CD14-positive monocyte (primary cell): ENCODE measurements at regions not wholly inside any gene's neighbourhood (a gene's known extent, or its start where the extent isn't known, plus 50 kb on each side); places are given as distances from the start of the nearest gene placed in this dataset.

ENCODE experiments used
- DNase-seq, 3 donors: peaks; one replicate each; pipeline ENCODE4 v3.0.0-alpha.2; 2011 to 2022
- H2AFZ ChIP-seq: 2 replicates; pipeline ENCODE4 v1.6.0; 2012; ENCODE audit warnings: mild to moderate bottlenecking, low read depth, low read length, inconsistent platforms; ENCODE audit not compliant: insufficient read depth, poor library complexity, severe bottlenecking
- H3K27ac ChIP-seq, 2 donors: 1 replicate in 1 of 2; 2 replicates in 1 of 2; pipeline ENCODE4 v1.5.1; 2012 to 2013; ENCODE audit warnings: low read length in 2 of 2, control low read depth in 1 of 2, inconsistent platforms in 1 of 2, low read depth in 1 of 2, mild to moderate bottlenecking in 1 of 2
- H3K27me3 ChIP-seq, 2 donors: one replicate each; pipeline versions ENCODE4 v1.6.0 to v1.6.1; 2011 to 2013; ENCODE audit warnings: low read length in 2 of 2; ENCODE audit not compliant: control insufficient read depth in 2 of 2, insufficient read depth in 2 of 2
- H3K36me3 ChIP-seq, 2 donors: replicated peaks in 1 of 2; 1 replicate in 1 of 2; 2 replicates in 1 of 2; pipeline versions ENCODE4 v1.5.1 to v1.6.1; 2012 to 2013; ENCODE audit warnings: low read length in 2 of 2, control low read depth in 1 of 2, inconsistent platforms in 1 of 2, mild to moderate bottlenecking in 1 of 2; ENCODE audit not compliant: insufficient read depth in 2 of 2, control insufficient read depth in 1 of 2
- H3K4me1 ChIP-seq, 2 donors: 1 replicate in 1 of 2; 2 replicates in 1 of 2; pipeline versions ENCODE4 v1.5.1 to v1.6.1; 2012 to 2013; ENCODE audit warnings: low read length in 2 of 2, control low read depth in 1 of 2, inconsistent platforms in 1 of 2, mild to moderate bottlenecking in 1 of 2, moderate library complexity in 1 of 2; ENCODE audit not compliant: insufficient read depth in 2 of 2, control insufficient read depth in 1 of 2
- H3K4me2 ChIP-seq: replicated peaks from 2 replicates; pipeline ENCODE3; 2012; ENCODE audit warnings: low read length, moderate library complexity, mild to moderate bottlenecking; ENCODE audit not compliant: poor library complexity, severe bottlenecking; ENCODE audit errors: extremely low read depth
- H3K4me3 ChIP-seq, 3 experiments: fragments of 200-600 bp in 1 of 3; sonication (generic) in 1 of 3; replicated peaks in 1 of 3; 1 replicate in 2 of 3; 2 replicates in 1 of 3; pipeline ENCODE4 v1.5.1; 2011 to 2013; ENCODE audit warnings: low read length in 3 of 3, mild to moderate bottlenecking in 3 of 3, control low read depth in 2 of 3, low read depth in 2 of 3, inconsistent platforms in 1 of 3, moderate library complexity in 1 of 3
- H3K79me2 ChIP-seq: 2 replicates; pipeline ENCODE4 v1.6.0; 2012; ENCODE audit warnings: mild to moderate bottlenecking, control low read depth, inconsistent platforms, low read length, moderate library complexity; ENCODE audit not compliant: insufficient read depth
- H3K9ac ChIP-seq: 2 replicates; pipeline ENCODE4 v1.6.0; 2017; ENCODE audit warnings: low read length, mild to moderate bottlenecking; ENCODE audit not compliant: insufficient read depth, poor library complexity, severe bottlenecking
- H3K9me3 ChIP-seq, 2 donors: replicated peaks in 1 of 2; 1 replicate in 1 of 2; 2 replicates in 1 of 2; pipeline versions ENCODE4 v1.5.1 to v1.6.1; 2012 to 2013; ENCODE audit warnings: low read length in 2 of 2, control low read depth in 1 of 2; ENCODE audit not compliant: control insufficient read depth in 1 of 2, insufficient read depth in 1 of 2
- H4K20me1 ChIP-seq: 2 replicates; pipeline ENCODE4 v1.6.0; 2012; ENCODE audit warnings: mild to moderate bottlenecking, low read length, control low read depth, moderate library complexity; ENCODE audit not compliant: insufficient read depth
- H3K27ac Mint-ChIP-seq, 7 donors: one replicate each; pipeline ENCODE4 v1.8.0; 2020; ENCODE audit warnings: mild to moderate bottlenecking in 7 of 7, mixed read lengths in 7 of 7, moderate library complexity in 6 of 7, inconsistent platforms in 2 of 7
- H3K27me3 Mint-ChIP-seq, 3 donors: one replicate each; pipeline ENCODE4 v1.8.0; 2021 to 2022; ENCODE audit warnings: low read depth in 3 of 3, mild to moderate bottlenecking in 3 of 3, mixed read lengths in 3 of 3, moderate library complexity in 3 of 3, inconsistent platforms in 1 of 3
- H3K36me3 Mint-ChIP-seq, 2 donors: one replicate each; pipeline ENCODE4 v1.8.0; 2020; ENCODE audit warnings: mixed read lengths in 2 of 2, inconsistent platforms in 1 of 2, mild to moderate bottlenecking in 1 of 2
- H3K4me1 Mint-ChIP-seq: one replicate; pipeline ENCODE4 v1.8.0; 2020; ENCODE audit warnings: mild to moderate bottlenecking, mixed read lengths
- H3K4me3 Mint-ChIP-seq, 2 donors: one replicate each; pipeline ENCODE4 v1.8.0; 2020; ENCODE audit warnings: mild to moderate bottlenecking in 2 of 2, mixed read lengths in 2 of 2, moderate library complexity in 1 of 2
- H3K9me3 Mint-ChIP-seq, 7 donors: one replicate each; pipeline ENCODE4 v1.8.0; 2020 to 2022; ENCODE audit warnings: mixed read lengths in 7 of 7, mild to moderate bottlenecking in 6 of 7, moderate library complexity in 6 of 7, inconsistent platforms in 2 of 7
- WGBS: methylation state at CpG from one replicate; pipeline ENCODE4 v1.1.5; 2013; ENCODE audit warnings: missing lambda C conversion rate; ENCODE audit not compliant: insufficient coverage; 5-methylcytosine and 5-hydroxymethylcytosine counted together
- intact Hi-C, 2 donors: fragments of 100-400 bp; cut with micrococcal nuclease; formaldehyde crosslinking; loops; one replicate each; pipeline versions ENCODE4 v1.15.0 to v1.15.1; 2023
- TF ChIP-seq, protein P1 (sequence below): fragments of 200-600 bp; IDR thresholded peaks from one replicate; pipeline ENCODE4 v1.8.0; 2022; ENCODE audit warnings: antibody characterized with exemption, mild to moderate bottlenecking

DNA sequence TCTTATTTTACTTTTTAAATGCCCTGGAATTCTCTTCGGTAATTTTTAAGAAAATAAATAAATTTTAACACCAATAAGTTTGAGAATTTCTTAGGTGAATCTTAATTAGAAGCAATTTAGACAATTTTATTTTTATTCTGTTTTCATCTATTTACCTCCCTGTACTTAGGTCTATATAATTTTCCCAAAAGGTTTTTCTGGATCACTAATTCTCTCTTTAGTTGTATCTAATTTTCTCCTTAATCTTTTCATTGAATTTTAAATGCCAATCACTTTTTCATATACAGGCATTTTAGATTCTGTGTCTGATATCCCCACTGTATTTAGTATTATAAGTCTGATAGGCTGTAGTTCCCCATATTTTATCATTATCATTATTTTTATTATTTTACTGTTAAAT is 845.3 kb downstream of the TRIML1 start:
- Histone ChIP-seq H3K9ac (no peak overlapping the region), H4K20me1 (no peaks in the 10 kb centered on the region), H3K4me3 (no peak overlapping the region), H3K4me2 (no peak overlapping the region), H3K4me1 (no peaks in the 10 kb centered on the region), H2AFZ (no peak overlapping the region), H3K27me3 (no peaks in the 10 kb centered on the region), H3K9me3 (peaks cover 0 to 9% of the 10 kb centered on the region in 2 donors), H3K27ac (no peak overlapping the region), H3K79me2 (no peaks in the 10 kb centered on the region), H3K36me3 (no peaks in the 10 kb centered on the region)
- Mint-ChIP-seq H3K4me3 (no peak overlapping the region), H3K27ac (no peak overlapping the region), H3K4me1 (no peaks in the 10 kb centered on the region), H3K9me3 (peaks cover 0 to 6% (median 5%) of the 10 kb centered on the region in 7 donors), H3K27me3 (no peaks in the 10 kb centered on the region), H3K36me3 (no peaks in the 10 kb centered on the region)
- no peak for DNase-seq
- no CpG with 5 or more reads among the region's 1 CpG for WGBS
- TF ChIP-seq, protein P1, sequence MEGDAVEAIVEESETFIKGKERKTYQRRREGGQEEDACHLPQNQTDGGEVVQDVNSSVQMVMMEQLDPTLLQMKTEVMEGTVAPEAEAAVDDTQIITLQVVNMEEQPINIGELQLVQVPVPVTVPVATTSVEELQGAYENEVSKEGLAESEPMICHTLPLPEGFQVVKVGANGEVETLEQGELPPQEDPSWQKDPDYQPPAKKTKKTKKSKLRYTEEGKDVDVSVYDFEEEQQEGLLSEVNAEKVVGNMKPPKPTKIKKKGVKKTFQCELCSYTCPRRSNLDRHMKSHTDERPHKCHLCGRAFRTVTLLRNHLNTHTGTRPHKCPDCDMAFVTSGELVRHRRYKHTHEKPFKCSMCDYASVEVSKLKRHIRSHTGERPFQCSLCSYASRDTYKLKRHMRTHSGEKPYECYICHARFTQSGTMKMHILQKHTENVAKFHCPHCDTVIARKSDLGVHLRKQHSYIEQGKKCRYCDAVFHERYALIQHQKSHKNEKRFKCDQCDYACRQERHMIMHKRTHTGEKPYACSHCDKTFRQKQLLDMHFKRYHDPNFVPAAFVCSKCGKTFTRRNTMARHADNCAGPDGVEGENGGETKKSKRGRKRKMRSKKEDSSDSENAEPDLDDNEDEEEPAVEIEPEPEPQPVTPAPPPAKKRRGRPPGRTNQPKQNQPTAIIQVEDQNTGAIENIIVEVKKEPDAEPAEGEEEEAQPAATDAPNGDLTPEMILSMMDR: no peak
- intact Hi-C loops: no loop called here

DNA sequence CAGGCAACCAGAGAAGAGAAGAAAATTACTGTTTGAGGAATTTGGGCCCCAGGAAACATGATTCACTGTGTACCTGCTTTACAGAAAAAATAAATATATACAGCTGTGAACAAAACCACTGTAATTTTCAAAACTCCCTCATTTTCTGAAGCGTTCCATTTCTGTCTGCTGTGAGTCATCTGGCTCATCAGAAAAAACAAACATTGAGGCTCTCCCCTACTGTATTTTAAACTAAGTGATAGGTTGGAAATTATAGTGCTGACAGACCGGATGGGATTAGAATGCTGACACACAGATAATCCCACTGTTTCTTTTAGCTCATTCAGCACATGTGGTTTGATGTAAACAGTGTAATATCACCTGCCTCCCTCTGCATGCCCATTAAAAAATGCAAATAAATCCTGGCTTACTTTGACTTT is 847.0 kb downstream of the TRIML1 start:
- Histone ChIP-seq H3K4me3 (no peak overlapping the region), H4K20me1 (no peaks in the 10 kb centered on the region), H3K27me3 (no peaks in the 10 kb centered on the region), H3K27ac (no peak overlapping the region), H3K79me2 (no peaks in the 10 kb centered on the region), H2AFZ (no peak overlapping the region), H3K9ac (no peak overlapping the region), H3K9me3 (peaks cover 0 to 9% of the 10 kb centered on the region in 2 donors), H3K4me1 (no peaks in the 10 kb centered on the region), H3K36me3 (no peaks in the 10 kb centered on the region), H3K4me2 (no peak overlapping the region)
- no CpG with 5 or more reads among the region's 2 CpGs for WGBS
- Mint-ChIP-seq H3K27ac (no peak overlapping the region), H3K9me3 (peaks cover 0 to 6% (median 4%) of the 10 kb centered on the region in 7 donors), H3K36me3 (no peaks in the 10 kb centered on the region), H3K4me1 (no peaks in the 10 kb centered on the region), H3K4me3 (no peak overlapping the region), H3K27me3 (no peaks in the 10 kb centered on the region)
- DNase-seq: no peak
- TF ChIP-seq, protein P1: no peak
- intact Hi-C loops: no loop called here
